HFF-Myc (cell line): ENCODE measurements at regions not wholly inside any gene's neighbourhood (a gene's known extent, or its start where the extent isn't known, plus 50 kb on each side); places are given as distances from the start of the nearest gene placed in this dataset.
"Not testable (repeated sequence)": the region's sequence is repeated elsewhere in the genome, so short reads cannot be mapped to it uniquely, and the experiment has no call there.

Source experiments
- DNase-seq: peaks from one replicate; pipeline ENCODE4 v3.0.0-alpha.2; 2011; ENCODE audit warnings: low read depth; ENCODE audit errors: extremely low read depth
- H3K4me3 ChIP-seq: replicated peaks from 2 replicates; pipeline ENCODE4 v1.5.1; 2011; ENCODE audit warnings: low read depth, mild to moderate bottlenecking, control low read depth, low read length
- CTCF ChIP-seq: IDR thresholded peaks from 2 replicates; pipeline ENCODE4 v1.5.1; 2012; ENCODE audit warnings: mild to moderate bottlenecking, low read depth, low read length, control low read depth; ENCODE audit errors: missing control alignments

GRCh38 chr18:59801576-59801975 is 98.2 kb upstream of the PMAIP1 start:
- TF ChIP-seq CTCF = no peak
- H3K4me3 ChIP-seq = no peak overlapping the region
- DNase-seq = no peak

- DNase-seq = no peak
- TF ChIP-seq CTCF = no peak
- H3K4me3 ChIP-seq = no peak overlapping the region
These were observed 98.9 kb upstream of the PMAIP1 start for GRCh38 chr18:59800897-59801296.

GRCh38 chr18:59799383-59800015 is 100.3 kb upstream of the PMAIP1 start:
- TF ChIP-seq CTCF = no peak
- no peak overlapping the region for H3K4me3 ChIP-seq
- peak; percentile 64 for DNase-seq

- no peak for TF ChIP-seq CTCF
- no peak overlapping the region for H3K4me3 ChIP-seq
- no peak for DNase-seq
These were observed 98.7 kb upstream of the CCBE1 start for GRCh38 chr18:59795882-59796281.

- no peak for TF ChIP-seq CTCF
- no peak for DNase-seq
- H3K4me3 ChIP-seq = no peak overlapping the region
These were observed 95.1 kb upstream of the CCBE1 start for GRCh38 chr18:59792353-59792752.

- not testable (repeated sequence) for H3K4me3 ChIP-seq, DNase-seq
These were observed 93.2 kb upstream of the CCBE1 start for GRCh38 chr18:59790346-59790936.

- H3K4me3 ChIP-seq = no peak overlapping the region
- TF ChIP-seq CTCF = no peak
- DNase-seq = no peak
These were observed 91.5 kb upstream of the CCBE1 start for GRCh38 chr18:59788791-59789106.
